WTC11 (cell line): ENCODE measurements at regions not wholly inside any gene's neighbourhood (a gene's known extent, or its start where the extent isn't known, plus 50 kb on each side); places are given as distances from the start of the nearest gene placed in this dataset.

ENCODE experiments used
- ATAC-seq: fragments of 200-7000 bp; cut with Tn5 transposase; 2 replicates; pipeline ENCODE4 v1.10.0; 2021; ENCODE audit warnings: mild to moderate bottlenecking, moderate library complexity
- CTCF ChIA-PET: fragments of 300-600 bp; sonication (Branson Sonifier 250); formaldehyde crosslinking; loops from one replicate; lab custom pipeline; 2021; ENCODE audit warnings: antibody characterized with exemption; lab: Charles Lee
- POLR2A ChIA-PET: fragments of 350-600 bp; sonication (Branson Sonifier 250); formaldehyde crosslinking; loops from one replicate; lab custom pipeline; 2021; ENCODE audit warnings: antibody characterized with exemption; lab: Charles Lee
- DNase-seq: peaks from one replicate; pipeline ENCODE4 v3.0.0; 2021; ENCODE audit warnings: low spot score
- H3K27ac Mint-ChIP-seq: 2 replicates; pipeline ENCODE4 v1.8.0; 2021; ENCODE audit warnings: mixed read lengths
- H3K27me3 Mint-ChIP-seq: 2 replicates; pipeline ENCODE4 v1.8.0; 2021; ENCODE audit warnings: low read depth, mild to moderate bottlenecking, moderate library complexity, mixed read lengths
- H3K36me3 Mint-ChIP-seq: 2 replicates; pipeline ENCODE4 v1.8.0; 2021; ENCODE audit warnings: mixed read lengths
- H3K4me1 Mint-ChIP-seq: 2 replicates; pipeline ENCODE4 v1.8.0; 2022; ENCODE audit warnings: mixed read lengths
- H3K4me3 Mint-ChIP-seq: 2 replicates; pipeline ENCODE4 v1.8.0; 2021; ENCODE audit warnings: mild to moderate bottlenecking, moderate library complexity, mixed read lengths
- H3K9me3 Mint-ChIP-seq: 2 replicates; pipeline ENCODE4 v1.8.0; 2021; ENCODE audit warnings: mixed read lengths
- AR ChIP-seq: fragments of 250-450 bp; sonication (Bioruptor Pico); IDR thresholded peaks from 2 replicates; pipeline ENCODE4 v1.9.0; 2021; ENCODE audit warnings: mild to moderate bottlenecking
- ARID4B ChIP-seq: sonication (generic); formaldehyde crosslinking; IDR thresholded peaks from 2 replicates; pipeline ENCODE4 v1.8.0; 2023; ENCODE audit warnings: missing genetic modification reagents, mild to moderate bottlenecking, borderline replicate concordance
- ATF3 ChIP-seq: sonication (generic); formaldehyde crosslinking; conservative IDR thresholded peaks from 2 replicates; pipeline ENCODE4 v1.8.1; 2022; ENCODE audit warnings: mild to moderate bottlenecking, missing genetic modification reagents
- ATF6 ChIP-seq: sonication (generic); formaldehyde crosslinking; IDR thresholded peaks from 2 replicates; pipeline ENCODE4 v1.8.1; 2023; ENCODE audit warnings: mild to moderate bottlenecking, missing genetic modification reagents
- ESRRA ChIP-seq: sonication (generic); formaldehyde crosslinking; IDR thresholded peaks from 2 replicates; pipeline ENCODE4 v1.8.1; 2022; ENCODE audit warnings: mild to moderate bottlenecking, missing genetic modification reagents, borderline replicate concordance
- FOXJ3 ChIP-seq: sonication (generic); formaldehyde crosslinking; IDR thresholded peaks from 2 replicates; pipeline ENCODE4 v1.9.0; 2021; ENCODE audit warnings: missing genetic modification reagents, mild to moderate bottlenecking, borderline replicate concordance
- GTF2I ChIP-seq: fragments of 250-450 bp; sonication (Bioruptor Pico); conservative IDR thresholded peaks from 2 replicates; pipeline ENCODE4 v1.4.0; 2021; ENCODE audit warnings: mild to moderate bottlenecking
- HMGA2 ChIP-seq: fragments of 250-450 bp; sonication (Bioruptor Pico); IDR thresholded peaks from 2 replicates; pipeline ENCODE4 v1.4.0; 2021; ENCODE audit warnings: mild to moderate bottlenecking, moderate library complexity
- KAT7 ChIP-seq: sonication (generic); formaldehyde crosslinking; IDR thresholded peaks from 2 replicates; pipeline ENCODE4 v1.8.1; 2023; ENCODE audit warnings: missing genetic modification reagents, mild to moderate bottlenecking, borderline replicate concordance
- MYBL2 ChIP-seq: sonication (generic); formaldehyde crosslinking; IDR thresholded peaks from 2 replicates; pipeline ENCODE4 v1.8.1; 2023; ENCODE audit warnings: mild to moderate bottlenecking, moderate library complexity, missing genetic modification reagents
- NFE2L1 ChIP-seq: sonication (generic); formaldehyde crosslinking; IDR thresholded peaks from 2 replicates; pipeline ENCODE4 v1.8.1; 2023; ENCODE audit warnings: missing genetic modification reagents
- ZBTB21 ChIP-seq: sonication (generic); formaldehyde crosslinking; IDR thresholded peaks from 2 replicates; pipeline ENCODE4 v1.8.1; 2023; ENCODE audit warnings: mild to moderate bottlenecking, missing genetic modification reagents, borderline replicate concordance
- ZNF396 ChIP-seq: fragments of 250-450 bp; sonication (Bioruptor Pico); IDR thresholded peaks from 2 replicates; pipeline ENCODE4 v1.8.0; 2021; ENCODE audit warnings: mild to moderate bottlenecking, moderate library complexity, borderline replicate concordance
- ZNF532 ChIP-seq: fragments of 250-450 bp; sonication (Bioruptor Pico); IDR thresholded peaks from 2 replicates; pipeline ENCODE4 v1.9.0; 2021; ENCODE audit warnings: mild to moderate bottlenecking, borderline replicate concordance
- TF ChIP-seq, protein P1 (sequence below): sonication (generic); formaldehyde crosslinking; IDR thresholded peaks from 2 replicates; pipeline ENCODE4 v1.8.0; 2022; ENCODE audit warnings: missing genetic modification reagents
- TF ChIP-seq, protein P2 (sequence below): fragments of 200-600 bp; IDR thresholded peaks from 2 replicates; pipeline ENCODE4 v1.8.0; 2022; ENCODE audit warnings: antibody characterized with exemption

- no peak for TF ChIP-seq GTF2I (CRISPR knock-in tag)
- no peak for TF ChIP-seq ATF6
- TF ChIP-seq ZNF396 (CRISPR knock-in tag), result no peak
- no peak for TF ChIP-seq AR (CRISPR knock-in tag)
- TF ChIP-seq, protein P1, sequence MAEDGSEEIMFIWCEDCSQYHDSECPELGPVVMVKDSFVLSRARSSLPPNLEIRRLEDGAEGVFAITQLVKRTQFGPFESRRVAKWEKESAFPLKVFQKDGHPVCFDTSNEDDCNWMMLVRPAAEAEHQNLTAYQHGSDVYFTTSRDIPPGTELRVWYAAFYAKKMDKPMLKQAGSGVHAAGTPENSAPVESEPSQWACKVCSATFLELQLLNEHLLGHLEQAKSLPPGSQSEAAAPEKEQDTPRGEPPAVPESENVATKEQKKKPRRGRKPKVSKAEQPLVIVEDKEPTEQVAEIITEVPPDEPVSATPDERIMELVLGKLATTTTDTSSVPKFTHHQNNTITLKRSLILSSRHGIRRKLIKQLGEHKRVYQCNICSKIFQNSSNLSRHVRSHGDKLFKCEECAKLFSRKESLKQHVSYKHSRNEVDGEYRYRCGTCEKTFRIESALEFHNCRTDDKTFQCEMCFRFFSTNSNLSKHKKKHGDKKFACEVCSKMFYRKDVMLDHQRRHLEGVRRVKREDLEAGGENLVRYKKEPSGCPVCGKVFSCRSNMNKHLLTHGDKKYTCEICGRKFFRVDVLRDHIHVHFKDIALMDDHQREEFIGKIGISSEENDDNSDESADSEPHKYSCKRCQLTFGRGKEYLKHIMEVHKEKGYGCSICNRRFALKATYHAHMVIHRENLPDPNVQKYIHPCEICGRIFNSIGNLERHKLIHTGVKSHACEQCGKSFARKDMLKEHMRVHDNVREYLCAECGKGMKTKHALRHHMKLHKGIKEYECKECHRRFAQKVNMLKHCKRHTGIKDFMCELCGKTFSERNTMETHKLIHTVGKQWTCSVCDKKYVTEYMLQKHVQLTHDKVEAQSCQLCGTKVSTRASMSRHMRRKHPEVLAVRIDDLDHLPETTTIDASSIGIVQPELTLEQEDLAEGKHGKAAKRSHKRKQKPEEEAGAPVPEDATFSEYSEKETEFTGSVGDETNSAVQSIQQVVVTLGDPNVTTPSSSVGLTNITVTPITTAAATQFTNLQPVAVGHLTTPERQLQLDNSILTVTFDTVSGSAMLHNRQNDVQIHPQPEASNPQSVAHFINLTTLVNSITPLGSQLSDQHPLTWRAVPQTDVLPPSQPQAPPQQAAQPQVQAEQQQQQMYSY, result no peak
- no peak for TF ChIP-seq KAT7 (CRISPR knock-in tag)
- no peak for TF ChIP-seq HMGA2 (CRISPR knock-in tag)
- TF ChIP-seq MYBL2, result no peak
- TF ChIP-seq ZBTB21 (CRISPR knock-in tag), result no peak
- TF ChIP-seq ATF3 (CRISPR knock-in tag), result no peak
- no peak for TF ChIP-seq NFE2L1 (CRISPR knock-in tag)
- TF ChIP-seq ZNF532, result no peak
- Mint-ChIP-seq H3K36me3 (no peaks in the 10 kb centered on the region), H3K27ac (no peak overlapping the region), H3K27me3 (peaks cover 5% of the 10 kb centered on the region), H3K9me3 (no peaks in the 10 kb centered on the region), H3K4me1 (peaks cover 15% of the 10 kb centered on the region), H3K4me3 (no peak overlapping the region)
- CTCF ChIA-PET, result no interaction called here
- no peak for ATAC-seq
- POLR2A ChIA-PET, result no interaction called here
- DNase-seq, result no peak
Measured at GRCh38 chr12:74018849-74019248, 518.8 kb upstream of the ATXN7L3B start.

GRCh38 chr12:74021937-74022336 is 515.7 kb upstream of the ATXN7L3B start:
- H3K27me3 Mint-ChIP-seq, result peaks cover 5% of the 10 kb centered on the region
- no peak overlapping the region for H3K4me3 Mint-ChIP-seq
- H3K27ac Mint-ChIP-seq, result no peak overlapping the region
- ChIA-PET POLR2A (interaction anchor here (0.8 kb wide), 1 partner anchor 622 kb away, joined by 3 read pairs; no protein-coding TSS in a partner anchor), CTCF (interaction anchor here (0.6 to 1.4 kb wide), 22 partner anchors 8 to 1287 kb away, joined by 3 to 7 read pairs (median 4); no protein-coding TSS in a partner anchor)
- peaks cover 15% of the 10 kb centered on the region for H3K4me1 Mint-ChIP-seq
- ATAC-seq (peak; percentile 100), DNase-seq (peak; percentile 78)
- TF ChIP-seq ARID4B (CRISPR knock-in tag), result no peak
- no peak for TF ChIP-seq ESRRA (CRISPR knock-in tag)
- no peak for TF ChIP-seq FOXJ3 (CRISPR knock-in tag)
- TF ChIP-seq, protein P2, sequence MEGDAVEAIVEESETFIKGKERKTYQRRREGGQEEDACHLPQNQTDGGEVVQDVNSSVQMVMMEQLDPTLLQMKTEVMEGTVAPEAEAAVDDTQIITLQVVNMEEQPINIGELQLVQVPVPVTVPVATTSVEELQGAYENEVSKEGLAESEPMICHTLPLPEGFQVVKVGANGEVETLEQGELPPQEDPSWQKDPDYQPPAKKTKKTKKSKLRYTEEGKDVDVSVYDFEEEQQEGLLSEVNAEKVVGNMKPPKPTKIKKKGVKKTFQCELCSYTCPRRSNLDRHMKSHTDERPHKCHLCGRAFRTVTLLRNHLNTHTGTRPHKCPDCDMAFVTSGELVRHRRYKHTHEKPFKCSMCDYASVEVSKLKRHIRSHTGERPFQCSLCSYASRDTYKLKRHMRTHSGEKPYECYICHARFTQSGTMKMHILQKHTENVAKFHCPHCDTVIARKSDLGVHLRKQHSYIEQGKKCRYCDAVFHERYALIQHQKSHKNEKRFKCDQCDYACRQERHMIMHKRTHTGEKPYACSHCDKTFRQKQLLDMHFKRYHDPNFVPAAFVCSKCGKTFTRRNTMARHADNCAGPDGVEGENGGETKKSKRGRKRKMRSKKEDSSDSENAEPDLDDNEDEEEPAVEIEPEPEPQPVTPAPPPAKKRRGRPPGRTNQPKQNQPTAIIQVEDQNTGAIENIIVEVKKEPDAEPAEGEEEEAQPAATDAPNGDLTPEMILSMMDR, result peak; percentile 52; the same call in 1 of the 2 replicates
- no peaks in the 10 kb centered on the region for H3K36me3 Mint-ChIP-seq
- peaks cover 6% of the 10 kb centered on the region; the same call in 1 of the 2 replicates for H3K9me3 Mint-ChIP-seq
